ENCODE measurements at regions not wholly inside any gene's neighbourhood (a gene's known extent, or its start where the extent isn't known, plus 50 kb on each side); places are given as distances from the start of the nearest gene placed in this dataset.
"Not testable (repeated sequence)": the region's sequence is repeated elsewhere in the genome, so short reads cannot be mapped to it uniquely, and the experiment has no call there.

DNA sequence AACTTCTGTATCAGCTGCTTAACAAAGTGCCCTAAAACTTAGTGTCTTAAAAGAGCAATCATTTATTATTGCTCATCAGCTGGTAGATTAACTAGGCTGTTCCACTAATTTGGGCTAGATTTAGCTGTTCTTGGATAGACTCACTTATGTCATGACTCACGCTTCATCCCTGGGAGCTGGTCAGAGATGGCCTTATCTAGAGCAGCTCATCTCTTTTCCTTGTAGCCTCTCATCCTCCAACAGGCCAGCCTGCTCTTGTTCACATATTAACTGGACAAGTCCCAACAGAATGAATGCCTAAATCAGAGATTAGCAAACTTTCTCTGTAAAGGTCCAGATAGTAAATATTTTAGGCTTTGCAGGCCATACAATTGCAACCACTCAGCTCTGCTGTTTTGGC, 66.9 kb upstream of the PLAAT1 start:
- Histone ChIP-seq H3K27me3 (replicated peaks; ENCODE audit: insufficient read depth, low read depth, low read length, poor library complexity) (peaks cover 8% of the 10 kb centered on the region), H3K27ac (ENCODE audit: low read depth, low read length, poor library complexity, severe bottlenecking) (no peak overlapping the region), H3K36me3 (ENCODE audit: insufficient read depth, low read length, poor library complexity, severe bottlenecking) (no peaks in the 10 kb centered on the region), H3K4me1 (ENCODE audit: insufficient read depth, low read length, poor library complexity, severe bottlenecking) (no peaks in the 10 kb centered on the region), H3K9me3 (ENCODE audit: low read depth, low read length, poor library complexity, severe bottlenecking) (no peaks in the 10 kb centered on the region), H3K4me3 (ENCODE audit: low read depth, low read length, poor library complexity, severe bottlenecking) (no peak overlapping the region)
- no peak for DNase-seq (ENCODE audit: low spot score)
- CTCF ChIA-PET: no interaction called here
- intact Hi-C loops (cut with micrococcal nuclease; ENCODE audit: unreplicated experiment): no loop called here
- no peak for TF ChIP-seq EZH2 (IDR thresholded peaks at IDR 0.05; ENCODE audit: borderline replicate concordance, low read depth, low read length, poor library complexity, severe bottlenecking)
- TF ChIP-seq, protein P1, sequence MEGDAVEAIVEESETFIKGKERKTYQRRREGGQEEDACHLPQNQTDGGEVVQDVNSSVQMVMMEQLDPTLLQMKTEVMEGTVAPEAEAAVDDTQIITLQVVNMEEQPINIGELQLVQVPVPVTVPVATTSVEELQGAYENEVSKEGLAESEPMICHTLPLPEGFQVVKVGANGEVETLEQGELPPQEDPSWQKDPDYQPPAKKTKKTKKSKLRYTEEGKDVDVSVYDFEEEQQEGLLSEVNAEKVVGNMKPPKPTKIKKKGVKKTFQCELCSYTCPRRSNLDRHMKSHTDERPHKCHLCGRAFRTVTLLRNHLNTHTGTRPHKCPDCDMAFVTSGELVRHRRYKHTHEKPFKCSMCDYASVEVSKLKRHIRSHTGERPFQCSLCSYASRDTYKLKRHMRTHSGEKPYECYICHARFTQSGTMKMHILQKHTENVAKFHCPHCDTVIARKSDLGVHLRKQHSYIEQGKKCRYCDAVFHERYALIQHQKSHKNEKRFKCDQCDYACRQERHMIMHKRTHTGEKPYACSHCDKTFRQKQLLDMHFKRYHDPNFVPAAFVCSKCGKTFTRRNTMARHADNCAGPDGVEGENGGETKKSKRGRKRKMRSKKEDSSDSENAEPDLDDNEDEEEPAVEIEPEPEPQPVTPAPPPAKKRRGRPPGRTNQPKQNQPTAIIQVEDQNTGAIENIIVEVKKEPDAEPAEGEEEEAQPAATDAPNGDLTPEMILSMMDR (conservative IDR thresholded peaks at IDR 0.05; ENCODE audit: low read depth, low read length): no peak
- POLR2A ChIA-PET (ENCODE audit: low non-redundant PET): no interaction called here
- no TSS peak for BruUV-seq (replicated peaks)

- BruUV-seq (replicated peaks); H3K36me3 ChIP-seq (ENCODE audit: insufficient read depth, low read length, poor library complexity, severe bottlenecking); H3K27me3 ChIP-seq (replicated peaks; ENCODE audit: insufficient read depth, low read depth, low read length, poor library complexity); H3K4me1 ChIP-seq (ENCODE audit: insufficient read depth, low read length, poor library complexity, severe bottlenecking); POLR2A ChIA-PET (ENCODE audit: low non-redundant PET); H3K27ac ChIP-seq (ENCODE audit: low read depth, low read length, poor library complexity, severe bottlenecking); DNase-seq (ENCODE audit: low spot score); H3K9me3 ChIP-seq (ENCODE audit: low read depth, low read length, poor library complexity, severe bottlenecking); CTCF ChIA-PET; H3K4me3 ChIP-seq (ENCODE audit: low read depth, low read length, poor library complexity, severe bottlenecking); intact Hi-C loops (cut with micrococcal nuclease; ENCODE audit: unreplicated experiment): not testable (repeated sequence)
These were observed 61.5 kb upstream of the PLAAT1 start for GRCh38 chr3:193179332-193180012.

DNA sequence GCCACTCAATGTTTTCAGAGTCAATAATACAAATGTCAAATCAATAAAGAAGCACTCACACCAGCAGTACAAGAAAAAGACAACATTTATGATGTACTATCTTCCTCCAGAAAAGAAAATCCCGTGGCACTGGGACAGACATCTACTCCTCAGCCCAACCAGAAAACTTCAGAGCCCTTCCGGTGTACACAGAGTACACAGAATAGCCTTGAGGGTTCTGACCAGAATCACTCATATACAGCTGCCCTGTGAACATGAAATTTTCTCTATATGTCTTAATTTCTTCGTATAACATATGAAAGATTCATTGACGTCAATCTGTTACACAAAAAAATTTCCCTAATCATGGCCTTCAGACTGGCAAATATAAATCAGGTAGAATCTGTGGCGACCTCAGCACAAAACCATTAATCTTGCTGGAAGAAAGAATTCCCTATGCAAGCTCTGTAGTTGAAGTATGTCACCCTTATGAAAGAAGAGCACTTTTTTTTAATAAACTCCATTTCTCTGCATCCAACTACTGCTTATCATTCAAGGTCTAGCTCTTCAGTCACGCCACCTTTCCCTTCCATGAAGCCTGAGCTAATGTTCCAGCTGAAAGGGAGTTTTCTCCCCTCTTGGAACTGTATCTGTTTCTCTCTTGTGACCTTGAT, 53.8 kb upstream of the PLAAT1 start:
- ChIA-PET POLR2A (ENCODE audit: low non-redundant PET) (no interaction called here), CTCF (no interaction called here)
- no TSS peak for BruUV-seq (replicated peaks)
- TF ChIP-seq EZH2 (IDR thresholded peaks at IDR 0.05; ENCODE audit: borderline replicate concordance, low read depth, low read length, poor library complexity, severe bottlenecking): no peak
- TF ChIP-seq, protein P1 (conservative IDR thresholded peaks at IDR 0.05; ENCODE audit: low read depth, low read length): no peak
- Histone ChIP-seq H3K27ac (ENCODE audit: low read depth, low read length, poor library complexity, severe bottlenecking) (no peak overlapping the region), H3K4me3 (ENCODE audit: low read depth, low read length, poor library complexity, severe bottlenecking) (no peak overlapping the region), H3K4me1 (ENCODE audit: insufficient read depth, low read length, poor library complexity, severe bottlenecking) (no peaks in the 10 kb centered on the region), H3K9me3 (ENCODE audit: low read depth, low read length, poor library complexity, severe bottlenecking) (no peaks in the 10 kb centered on the region), H3K36me3 (ENCODE audit: insufficient read depth, low read length, poor library complexity, severe bottlenecking) (no peaks in the 10 kb centered on the region), H3K27me3 (replicated peaks; ENCODE audit: insufficient read depth, low read depth, low read length, poor library complexity) (no peaks in the 10 kb centered on the region)
- intact Hi-C loops (cut with micrococcal nuclease; ENCODE audit: unreplicated experiment): no loop called here
- DNase-seq (ENCODE audit: low spot score): no peak

All from A673 (cell line).